ENCODE measurements at regions not wholly inside any gene's neighbourhood (a gene's known extent, or its start where the extent isn't known, plus 50 kb on each side); places are given as distances from the start of the nearest gene placed in this dataset.

DNA sequence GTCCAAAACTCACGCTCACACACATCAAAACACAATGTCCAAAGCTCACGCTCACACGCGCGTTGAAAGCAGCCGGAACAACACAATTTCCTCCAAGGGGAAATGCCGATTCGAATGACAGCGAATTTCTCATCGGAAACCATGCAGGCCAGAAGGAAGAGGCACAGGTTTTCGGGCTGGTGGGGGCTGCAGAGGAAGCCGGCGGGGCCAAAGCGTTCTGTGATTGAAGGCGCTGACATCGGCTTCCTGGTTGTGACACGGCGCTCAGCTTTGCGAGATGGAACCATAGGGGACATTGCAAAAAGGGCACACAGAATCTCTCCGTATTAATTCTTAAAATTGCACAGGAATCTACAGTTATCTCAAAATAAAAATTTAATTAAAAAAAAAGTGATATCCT, 61.3 kb downstream of the FOXL3 start:
- peak; percentile 23 for DNase-seq (ENCODE audit: low spot score)
- Mint-ChIP-seq H3K27me3 (ENCODE audit: insufficient read depth) (peaks cover 8% of the 10 kb centered on the region), H3K36me3 (ENCODE audit: low read depth) (no peaks in the 10 kb centered on the region), H3K9me3 (no peaks in the 10 kb centered on the region), H3K27ac (no peak overlapping the region), H3K4me3 (no peak overlapping the region), H3K4me1 (ENCODE audit: low read depth) (peaks cover 11% of the 10 kb centered on the region)
- intact Hi-C loops (cut with micrococcal nuclease) = loop anchor here (1.0 kb wide), 1 partner anchor 9 kb away; no protein-coding TSS in a partner anchor

DNA sequence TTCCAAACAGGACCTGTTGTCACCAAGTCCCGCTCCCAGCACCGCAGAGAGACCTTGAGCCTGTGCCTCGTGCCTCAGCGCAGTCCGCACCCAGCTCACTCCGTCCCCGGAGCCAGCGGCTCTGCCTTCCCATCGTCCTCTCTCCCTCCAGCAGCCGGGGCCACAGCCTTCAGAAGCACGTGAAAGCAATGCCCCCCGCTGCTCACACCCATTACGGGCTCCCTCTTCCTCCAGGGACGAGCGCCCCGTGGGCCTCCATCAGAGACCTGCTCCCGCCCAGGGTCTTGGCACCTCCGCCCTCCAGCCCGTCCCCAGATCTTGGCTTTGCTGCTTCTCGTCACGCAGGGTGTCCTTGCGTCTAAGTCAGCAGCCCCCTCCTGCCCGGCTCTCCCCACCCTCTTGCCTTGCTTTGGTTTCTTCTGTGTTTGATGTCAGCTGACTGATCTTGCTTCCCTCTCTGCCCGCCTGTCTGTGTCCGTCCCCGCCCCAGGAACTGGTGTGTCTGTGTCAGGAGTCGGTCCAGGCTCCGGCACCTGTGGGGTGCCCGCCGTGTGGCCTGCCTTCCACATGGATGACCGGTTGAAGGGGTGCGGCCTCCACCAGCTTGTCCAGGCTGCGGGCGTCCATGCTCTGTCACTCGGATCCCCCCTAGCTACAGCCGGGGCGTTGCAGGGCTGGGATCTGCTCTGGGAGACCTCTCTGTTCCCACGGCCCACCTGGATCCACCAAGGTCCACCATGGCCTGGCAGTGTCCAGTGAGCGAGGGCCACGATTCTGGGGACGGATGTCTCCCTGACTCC, 61.9 kb downstream of the FOXL3 start:
- no peak for DNase-seq (ENCODE audit: low spot score)
- Mint-ChIP-seq H3K27ac (peak overlapping the region; percentile 6), H3K4me1 (ENCODE audit: low read depth) (peaks cover 11% of the 10 kb centered on the region), H3K9me3 (no peaks in the 10 kb centered on the region), H3K4me3 (peak overlapping the region; percentile 38), H3K36me3 (ENCODE audit: low read depth) (no peaks in the 10 kb centered on the region), H3K27me3 (ENCODE audit: insufficient read depth) (peaks cover 8% of the 10 kb centered on the region)
- intact Hi-C loops (cut with micrococcal nuclease) = loop anchor here (1.0 kb wide), 1 partner anchor 8 kb away; no protein-coding TSS in a partner anchor

DNA sequence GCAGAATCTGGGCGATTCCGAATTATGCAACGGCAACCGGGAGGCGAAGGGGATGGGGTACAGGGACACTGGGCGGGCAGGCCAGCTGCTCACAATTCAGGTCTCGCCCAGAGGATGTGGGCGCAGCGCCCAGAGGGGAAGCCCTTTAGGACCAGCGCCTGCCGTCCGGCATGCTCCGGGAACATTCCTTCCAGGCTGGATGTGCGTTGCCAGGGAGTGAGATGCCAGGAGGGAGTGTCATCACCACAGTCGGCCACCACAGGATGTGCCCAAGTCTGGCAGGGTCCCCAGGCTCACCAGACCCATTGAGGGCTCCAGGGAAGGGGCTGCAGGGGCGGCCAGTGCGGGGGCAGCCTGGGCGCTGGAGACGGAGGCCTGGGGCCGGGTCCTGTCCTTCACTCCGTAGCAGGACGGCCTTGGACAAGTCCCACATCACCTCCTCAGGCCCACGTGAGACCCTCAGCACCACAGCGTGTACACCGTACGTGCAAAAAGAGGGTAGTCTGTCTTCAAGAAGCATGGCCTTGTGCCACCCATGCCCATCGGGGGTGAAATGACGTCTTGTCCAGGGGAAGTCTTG, 63.9 kb downstream of the FOXL3 start:
- H3K4me1 Mint-ChIP-seq (ENCODE audit: low read depth) = peaks cover 11% of the 10 kb centered on the region
- no peak overlapping the region for H3K4me3 Mint-ChIP-seq
- intact Hi-C loops (cut with micrococcal nuclease) = no loop called here
- peaks cover 9% of the 10 kb centered on the region for H3K9me3 Mint-ChIP-seq
- peaks cover 8% of the 10 kb centered on the region for H3K27me3 Mint-ChIP-seq (ENCODE audit: insufficient read depth)
- H3K27ac Mint-ChIP-seq = no peak overlapping the region
- no peak for DNase-seq (ENCODE audit: low spot score)
- H3K36me3 Mint-ChIP-seq (ENCODE audit: low read depth) = no peaks in the 10 kb centered on the region

DNA sequence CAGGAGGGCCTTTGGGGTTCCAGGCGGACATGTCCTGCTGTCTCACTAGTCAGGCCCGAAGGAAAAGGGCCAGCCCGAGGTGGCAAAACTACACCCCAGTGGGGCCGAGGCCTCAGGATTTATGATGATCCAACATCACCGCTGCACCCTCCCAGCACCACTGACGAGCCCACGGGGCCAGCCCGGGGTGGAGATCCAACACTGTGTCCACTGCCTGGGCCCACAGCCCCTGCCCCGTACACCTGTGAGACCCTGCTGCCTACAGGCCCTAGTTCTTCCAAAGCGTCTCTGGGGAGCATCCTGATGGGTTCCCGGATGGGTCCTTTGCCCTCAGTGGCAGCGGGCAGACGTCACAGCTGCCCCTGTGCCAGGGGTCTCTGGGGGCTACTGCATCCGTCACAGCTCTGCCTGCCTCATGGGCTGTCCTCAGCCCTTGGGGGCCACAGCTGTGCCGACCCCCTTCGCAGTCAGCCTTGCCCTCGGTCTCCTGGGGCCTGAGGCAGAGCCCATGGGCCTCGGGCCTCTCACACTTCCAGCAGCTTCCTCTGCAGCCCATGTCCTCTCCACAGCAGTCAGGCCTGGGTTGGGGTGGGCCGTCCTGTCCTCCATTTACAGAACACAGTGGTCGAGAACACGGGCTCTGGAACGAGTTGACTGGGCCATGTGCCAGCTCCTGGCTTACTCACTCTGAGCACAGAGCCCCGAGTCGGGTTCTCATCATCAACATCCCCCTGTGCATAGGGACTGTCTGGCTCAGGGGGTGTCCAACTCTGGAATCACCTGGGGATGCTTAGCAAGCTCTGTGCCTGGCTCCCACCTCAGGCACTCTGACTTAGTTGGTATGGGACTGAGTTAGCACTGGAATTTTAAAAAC, 64.9 kb downstream of the FOXL3 start:
- DNase-seq (ENCODE audit: low spot score) = no peak
- H3K9me3 Mint-ChIP-seq = peaks cover 9% of the 10 kb centered on the region
- H3K36me3 Mint-ChIP-seq (ENCODE audit: low read depth) = no peaks in the 10 kb centered on the region
- H3K4me1 Mint-ChIP-seq (ENCODE audit: low read depth) = peaks cover 11% of the 10 kb centered on the region
- intact Hi-C loops (cut with micrococcal nuclease) = no loop called here
- no peak overlapping the region for H3K27ac Mint-ChIP-seq
- H3K4me3 Mint-ChIP-seq = no peak overlapping the region
- peaks cover 8% of the 10 kb centered on the region for H3K27me3 Mint-ChIP-seq (ENCODE audit: insufficient read depth)

DNA sequence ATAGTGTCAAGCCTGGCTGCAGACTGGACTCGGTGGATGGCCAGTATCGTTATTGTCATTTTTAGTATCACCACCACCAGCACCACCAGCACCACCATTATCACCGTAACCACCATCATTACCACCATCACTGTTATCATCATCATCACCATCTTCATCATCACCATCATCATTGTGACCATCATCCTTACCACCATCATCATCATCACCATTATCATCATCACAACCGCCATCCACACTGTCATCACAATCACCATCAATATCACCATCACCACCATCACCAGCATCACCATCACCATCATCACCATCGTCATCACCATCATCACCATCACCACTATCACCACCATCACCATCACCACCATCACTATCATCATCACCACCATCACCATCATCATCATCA, 65.6 kb downstream of the FOXL3 start:
- peaks cover 9% of the 10 kb centered on the region for H3K9me3 Mint-ChIP-seq
- no peak overlapping the region for H3K4me3 Mint-ChIP-seq
- peaks cover 8% of the 10 kb centered on the region for H3K27me3 Mint-ChIP-seq (ENCODE audit: insufficient read depth)
- no peak overlapping the region for H3K27ac Mint-ChIP-seq
- H3K4me1 Mint-ChIP-seq (ENCODE audit: low read depth) = peaks cover 17% of the 10 kb centered on the region
- no peaks in the 10 kb centered on the region for H3K36me3 Mint-ChIP-seq (ENCODE audit: low read depth)
- DNase-seq (ENCODE audit: low spot score) = no peak
- intact Hi-C loops (cut with micrococcal nuclease) = no loop called here

DNA sequence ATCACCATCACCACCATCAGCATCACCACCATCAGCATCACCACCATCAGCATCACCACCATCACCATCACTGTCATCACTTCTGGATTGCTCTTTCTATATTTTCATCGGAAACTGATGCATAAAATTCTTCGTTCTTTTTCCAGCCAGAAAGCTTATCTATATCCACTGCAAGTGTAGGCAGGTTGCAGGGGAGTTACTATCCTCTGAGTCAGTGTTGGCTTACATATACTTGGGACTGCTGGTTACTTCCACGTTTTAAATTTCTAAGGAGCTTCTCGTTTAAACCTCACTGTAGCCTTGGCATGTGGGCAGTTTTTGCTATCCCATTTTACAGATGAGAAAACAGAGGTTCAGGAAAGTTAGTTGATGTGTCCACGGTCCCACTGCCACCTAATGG, 66.1 kb downstream of the FOXL3 start:
- Mint-ChIP-seq H3K4me1 (ENCODE audit: low read depth) (peaks cover 22% of the 10 kb centered on the region), H3K9me3 (peaks cover 9% of the 10 kb centered on the region), H3K27ac (no peak overlapping the region), H3K4me3 (no peak overlapping the region), H3K36me3 (ENCODE audit: low read depth) (no peaks in the 10 kb centered on the region), H3K27me3 (ENCODE audit: insufficient read depth) (peaks cover 8% of the 10 kb centered on the region)
- DNase-seq (ENCODE audit: low spot score) = no peak
- intact Hi-C loops (cut with micrococcal nuclease) = no loop called here

DNA sequence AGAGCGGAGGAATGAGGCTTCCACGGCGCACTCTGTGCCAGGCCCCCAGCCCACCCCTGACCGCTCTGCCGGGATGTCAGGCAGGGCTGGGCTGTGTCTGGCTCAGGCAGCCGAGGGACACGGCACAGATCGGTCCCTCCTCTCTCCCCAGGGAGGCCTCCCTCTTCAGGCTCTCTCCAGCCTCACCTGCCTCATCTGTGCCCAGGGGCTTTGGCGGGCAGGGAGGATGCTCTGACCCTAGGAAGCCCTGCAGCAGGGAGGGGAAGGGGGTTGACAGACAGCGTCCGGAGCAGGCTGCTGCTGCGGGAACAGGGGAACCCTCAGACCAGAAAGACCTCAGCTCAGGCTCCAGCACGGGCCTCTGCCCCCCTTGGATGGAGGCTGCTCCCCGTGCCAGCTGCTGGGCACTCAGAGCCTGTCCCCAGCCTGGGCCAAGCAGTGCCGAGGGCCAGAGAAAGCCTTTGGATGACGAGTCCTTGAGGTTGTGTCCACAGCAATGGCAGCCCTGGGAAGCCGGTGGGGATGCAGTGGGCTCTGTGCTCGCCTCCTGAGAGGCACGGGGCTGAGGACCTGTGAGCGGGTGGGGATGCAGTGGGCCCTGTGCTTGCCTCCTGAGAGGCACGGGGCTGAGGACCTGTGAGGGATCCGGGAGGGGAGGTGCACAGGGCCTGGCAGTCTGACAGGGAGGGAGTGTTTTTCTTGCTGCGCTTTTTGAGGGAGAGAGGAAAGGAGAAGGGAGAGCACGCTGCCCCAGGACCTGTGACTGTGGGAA, 66.9 kb downstream of the FOXL3 start:
- intact Hi-C loops (cut with micrococcal nuclease) = no loop called here
- no peak overlapping the region for H3K4me3 Mint-ChIP-seq
- peaks cover 22% of the 10 kb centered on the region for H3K4me1 Mint-ChIP-seq (ENCODE audit: low read depth)
- H3K36me3 Mint-ChIP-seq (ENCODE audit: low read depth) = peaks cover 2% of the 10 kb centered on the region
- no peak overlapping the region for H3K27ac Mint-ChIP-seq
- no peak for DNase-seq (ENCODE audit: low spot score)
- H3K9me3 Mint-ChIP-seq = peaks cover 12% of the 10 kb centered on the region
- H3K27me3 Mint-ChIP-seq (ENCODE audit: insufficient read depth) = peaks cover 6% of the 10 kb centered on the region

DNA sequence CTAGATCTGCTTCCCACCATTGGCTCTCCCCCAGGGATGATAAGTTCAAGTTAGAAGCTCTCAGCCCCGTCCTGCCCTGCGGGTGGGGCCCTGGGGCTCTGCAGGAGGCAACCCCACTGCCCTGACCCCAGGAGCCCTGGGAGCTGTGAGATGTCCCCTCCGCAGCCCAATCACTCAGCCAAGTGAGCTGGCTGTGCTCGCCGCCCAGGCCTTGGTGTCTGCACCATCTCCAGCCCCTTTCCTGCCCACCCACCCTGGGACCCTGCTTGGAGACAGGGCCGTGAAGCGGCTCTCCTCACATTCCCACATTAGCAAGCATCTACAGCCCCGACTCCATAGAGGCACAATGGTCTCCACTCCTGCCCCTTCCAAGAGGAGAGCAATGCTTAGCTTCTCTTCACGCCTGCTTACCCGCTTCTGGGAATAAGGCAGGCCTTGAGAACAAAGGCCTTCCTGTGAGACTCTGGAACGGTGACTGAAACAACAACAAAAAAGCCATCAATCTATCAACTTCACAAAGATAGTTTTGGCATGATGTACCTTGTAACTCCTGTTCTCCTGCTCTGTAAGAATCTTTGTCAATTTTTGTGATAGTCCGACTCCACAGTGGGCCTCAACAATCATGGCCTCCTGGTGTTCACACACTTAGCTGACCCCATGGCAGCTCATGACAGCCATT, 67.7 kb downstream of the FOXL3 start:
- intact Hi-C loops (cut with micrococcal nuclease) = no loop called here
- DNase-seq (ENCODE audit: low spot score) = no peak
- no peak overlapping the region for H3K4me3 Mint-ChIP-seq
- H3K27ac Mint-ChIP-seq = no peak overlapping the region
- peaks cover 9% of the 10 kb centered on the region for H3K36me3 Mint-ChIP-seq (ENCODE audit: low read depth)
- H3K27me3 Mint-ChIP-seq (ENCODE audit: insufficient read depth) = peaks cover 3% of the 10 kb centered on the region
- peaks cover 14% of the 10 kb centered on the region for H3K9me3 Mint-ChIP-seq
- peaks cover 23% of the 10 kb centered on the region for H3K4me1 Mint-ChIP-seq (ENCODE audit: low read depth)

DNA sequence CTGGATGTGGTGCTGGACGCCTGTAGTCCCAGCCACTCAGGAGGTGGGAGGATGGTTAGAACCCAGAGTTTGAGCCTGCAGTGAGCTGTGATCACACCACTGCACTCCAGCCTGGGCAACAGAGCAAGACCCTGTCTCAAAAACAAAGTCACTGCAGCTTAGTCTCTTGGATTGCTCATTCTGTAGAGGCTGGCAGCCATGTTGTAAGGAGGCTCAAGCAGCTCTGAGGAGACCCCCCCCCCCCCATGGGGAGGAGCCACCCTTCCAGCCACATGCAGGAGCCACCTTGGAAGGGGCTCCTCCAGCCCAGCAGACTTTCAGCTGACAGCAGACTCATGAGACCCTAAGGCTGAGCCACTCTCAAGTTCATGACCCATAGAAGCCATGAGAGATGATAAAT, 68.4 kb downstream of the FOXL3 start:
- H3K36me3 Mint-ChIP-seq (ENCODE audit: low read depth) = peaks cover 9% of the 10 kb centered on the region
- no peak overlapping the region for H3K4me3 Mint-ChIP-seq
- H3K9me3 Mint-ChIP-seq = peaks cover 14% of the 10 kb centered on the region
- no peak overlapping the region for H3K27ac Mint-ChIP-seq
- intact Hi-C loops (cut with micrococcal nuclease) = no loop called here
- no peak for DNase-seq (ENCODE audit: low spot score)
- H3K27me3 Mint-ChIP-seq (ENCODE audit: insufficient read depth) = peaks cover 3% of the 10 kb centered on the region
- peaks cover 29% of the 10 kb centered on the region for H3K4me1 Mint-ChIP-seq (ENCODE audit: low read depth)

DNA sequence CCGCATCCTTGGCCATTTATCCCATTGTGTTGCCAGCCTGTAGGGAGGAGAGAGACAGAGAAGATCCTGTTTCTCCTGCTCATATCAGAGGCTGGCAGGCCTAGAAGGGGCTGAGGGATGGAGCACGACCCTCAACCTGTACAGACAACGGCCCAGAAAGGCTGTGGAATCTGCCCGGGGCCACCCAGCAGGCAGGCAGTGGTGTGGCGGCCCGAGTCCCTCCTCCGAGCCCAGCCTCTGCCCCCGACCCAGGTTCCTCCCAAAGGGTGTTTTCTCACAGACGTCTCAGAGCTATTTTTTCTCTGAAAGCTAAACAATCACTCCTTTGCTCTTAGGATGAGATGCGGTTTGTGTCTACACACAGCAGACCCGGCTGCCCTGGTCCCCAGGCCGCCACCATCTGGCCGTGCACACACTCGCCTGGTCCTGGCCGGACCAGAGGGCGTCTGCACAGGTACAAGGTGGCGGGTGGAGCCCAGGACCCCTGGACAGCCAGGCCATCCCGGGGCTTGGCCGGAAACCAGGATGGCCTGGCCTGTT, 69.3 kb downstream of the FOXL3 start:
- intact Hi-C loops (cut with micrococcal nuclease) = no loop called here
- DNase-seq (ENCODE audit: low spot score) = no peak
- Mint-ChIP-seq H3K27ac (no peak overlapping the region), H3K27me3 (ENCODE audit: insufficient read depth) (peaks cover 3% of the 10 kb centered on the region), H3K9me3 (peaks cover 14% of the 10 kb centered on the region), H3K4me3 (no peak overlapping the region), H3K36me3 (ENCODE audit: low read depth) (peaks cover 9% of the 10 kb centered on the region), H3K4me1 (ENCODE audit: low read depth) (peaks cover 33% of the 10 kb centered on the region)

DNA sequence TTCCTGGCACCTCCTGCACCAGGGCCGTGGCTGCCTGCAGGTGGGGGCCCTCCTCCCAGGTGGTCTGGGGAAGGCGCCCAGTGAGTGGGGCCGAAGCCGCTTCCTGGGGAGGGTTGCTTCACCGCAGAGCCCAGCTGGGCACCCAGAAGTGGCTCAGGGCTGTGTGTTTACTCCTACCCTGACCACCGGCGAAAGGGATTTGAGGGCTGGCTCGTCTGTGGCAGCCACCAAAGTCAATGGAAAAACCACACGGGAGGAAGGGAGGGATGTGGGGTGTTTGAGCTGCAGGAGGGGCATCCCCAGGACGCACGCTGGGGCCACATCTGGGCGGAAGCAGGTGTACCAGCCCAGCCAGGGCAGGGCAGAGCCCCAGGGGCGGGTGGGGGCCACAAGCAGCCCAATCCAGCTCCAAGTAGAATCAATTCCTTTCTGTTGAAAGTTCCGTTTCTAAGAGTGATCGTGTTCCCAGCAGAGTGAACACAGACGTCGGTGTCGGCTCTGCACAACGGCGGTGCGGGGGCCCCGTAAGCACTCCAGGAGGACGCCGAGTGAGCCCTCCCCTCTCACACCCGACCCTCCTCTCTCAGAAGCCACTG, 69.9 kb downstream of the FOXL3 start:
- intact Hi-C loops (cut with micrococcal nuclease) = loop anchor here (1.0 to 10.0 kb wide), 3 partner anchors 9 to 245 kb away; partner anchors contain the start of gene PDGFA
- peak overlapping the region; percentile 79 for H3K27ac Mint-ChIP-seq
- peaks cover 9% of the 10 kb centered on the region for H3K36me3 Mint-ChIP-seq (ENCODE audit: low read depth)

More for the DNA sequence above, 69.9 kb downstream of the FOXL3 start:
- peak overlapping the region; percentile 72 for H3K4me3 Mint-ChIP-seq
- H3K27me3 Mint-ChIP-seq (ENCODE audit: insufficient read depth) = peaks cover 3% of the 10 kb centered on the region
- DNase-seq (ENCODE audit: low spot score) = no peak
- peaks cover 33% of the 10 kb centered on the region for H3K4me1 Mint-ChIP-seq (ENCODE audit: low read depth)
- H3K9me3 Mint-ChIP-seq = peaks cover 14% of the 10 kb centered on the region
